ENCODE measurements at regions not wholly inside any gene's neighbourhood (a gene's known extent, or its start where the extent isn't known, plus 50 kb on each side); places are given as distances from the start of the nearest gene placed in this dataset.

DNA sequence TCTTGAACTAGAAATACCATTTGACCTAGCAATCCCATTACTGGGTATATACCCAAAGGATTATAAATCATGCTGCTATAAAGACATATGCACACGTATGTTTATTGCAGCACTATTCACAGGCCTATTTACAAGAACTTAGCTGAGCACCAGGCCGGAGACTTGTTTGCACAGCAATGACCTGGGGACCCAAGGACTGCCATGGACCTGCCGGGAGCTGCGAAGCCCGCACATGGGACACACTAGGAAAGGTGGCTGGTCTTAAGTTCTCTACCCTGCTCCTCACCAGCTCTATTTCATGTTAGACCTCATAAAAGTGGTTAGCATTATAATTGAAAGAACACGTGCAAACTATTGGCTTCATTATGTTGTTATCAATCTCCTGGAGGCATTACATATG, 70.4 kb upstream of the CST7 start:
- TF ChIP-seq POLR2AphosphoS5 (IDR thresholded peaks at IDR 0.05; ENCODE audit: borderline replicate concordance, low read depth, low read length), result no peak
- TF ChIP-seq EZH2 (IDR thresholded peaks at IDR 0.05), result no peak

Measured in SK-N-MC (cell line).